TTC549 (cell line): ENCODE measurements at regions not wholly inside any gene's neighbourhood (a gene's known extent, or its start where the extent isn't known, plus 50 kb on each side); places are given as distances from the start of the nearest gene placed in this dataset.

Source experiments
- FAIRE-seq: peaks from 2 replicates; lab custom pipeline; 2012; peaks lifted over from hg19 to GRCh38; lab: Jason Lieb, UNC

- no peak for FAIRE-seq
Measured at GRCh38 chr2:78845664-78846185, 179.8 kb upstream of the REG3G start.

DNA sequence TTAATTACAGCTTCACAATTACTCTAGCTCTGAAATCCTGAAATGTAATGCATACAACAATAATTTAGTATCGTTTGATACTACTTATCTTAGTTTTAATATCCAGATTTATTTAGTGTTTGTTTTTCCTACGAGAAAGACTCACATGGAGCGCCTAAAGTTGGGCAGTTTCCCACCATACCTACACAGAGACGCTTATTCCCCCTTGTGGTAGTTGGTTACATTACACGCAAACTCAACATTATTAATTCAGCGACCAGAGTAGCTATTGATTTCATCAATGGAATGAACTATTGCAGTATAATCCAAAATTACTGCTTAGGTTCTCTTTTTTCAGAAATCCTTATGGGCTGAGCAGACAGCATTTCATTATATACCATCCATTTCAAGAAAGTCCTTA is 164.0 kb upstream of the REG3G start:
- FAIRE-seq, result no peak

DNA sequence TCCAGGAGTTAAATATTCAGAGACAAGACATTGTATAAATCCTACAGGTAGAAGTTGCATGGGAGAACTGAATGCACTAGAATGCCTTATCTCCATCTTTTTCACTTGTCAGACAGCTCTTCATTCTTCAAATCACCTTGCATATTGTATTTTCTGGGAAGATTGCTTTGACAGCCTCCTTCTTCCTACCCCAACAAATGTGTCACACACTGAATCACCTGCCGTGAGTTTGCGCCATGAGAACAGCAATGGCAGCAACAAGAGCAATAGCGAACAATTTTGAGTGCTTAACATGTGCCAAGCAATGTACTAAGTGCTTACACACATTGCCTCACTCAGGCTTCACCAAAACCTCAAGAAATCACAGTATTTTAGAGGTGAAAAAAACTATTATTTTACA is 161.3 kb upstream of the REG3G start:
- FAIRE-seq, result no peak

DNA sequence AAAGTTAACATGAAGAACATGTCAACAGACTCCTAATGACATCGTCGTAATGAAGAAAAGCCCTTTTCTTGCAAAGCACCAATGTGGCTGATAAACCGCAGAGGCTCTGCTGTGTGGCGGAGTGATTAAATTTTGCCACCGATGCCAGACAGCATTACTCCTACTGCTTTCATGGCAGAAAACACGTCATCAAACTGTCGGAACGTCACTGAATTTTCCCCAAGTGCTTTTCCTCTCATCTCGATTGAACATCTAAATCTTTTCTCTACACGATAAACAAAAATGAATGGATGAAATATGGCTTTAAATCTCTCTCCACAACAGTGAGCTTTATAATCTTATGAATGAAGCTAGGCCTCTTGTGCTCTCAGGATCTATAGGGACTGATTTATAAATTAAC is 159.8 kb upstream of the REG3G start:
- no peak for FAIRE-seq

DNA sequence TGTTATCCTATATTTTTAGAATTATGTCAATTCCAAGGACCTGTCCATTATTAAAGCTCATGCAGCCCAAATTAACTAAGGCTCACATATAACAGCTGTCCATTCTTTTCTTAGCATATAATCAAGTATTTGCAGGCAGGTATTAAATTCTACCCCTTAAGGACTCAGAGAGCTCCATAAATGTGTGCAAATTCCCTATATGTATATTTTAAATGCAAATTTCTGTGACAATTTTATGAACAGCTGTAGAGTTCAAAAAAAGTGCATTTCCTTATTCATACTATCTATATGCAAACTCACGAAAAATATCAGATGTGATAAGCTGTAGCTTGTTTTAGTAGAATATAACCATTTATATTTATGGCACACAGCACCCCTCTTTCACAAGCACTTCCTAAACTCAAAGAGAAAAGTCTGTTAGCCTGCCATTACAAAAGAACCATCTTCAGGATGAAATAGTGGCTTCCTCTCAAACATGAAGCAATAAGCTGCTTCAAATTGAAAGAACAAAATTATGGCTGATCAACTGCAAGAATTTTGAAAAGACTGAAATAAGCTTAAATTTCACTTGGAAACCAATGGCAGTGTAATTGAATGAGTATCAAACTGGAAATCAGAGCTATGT is 155.0 kb upstream of the REG3G start:
- FAIRE-seq, result no peak

DNA sequence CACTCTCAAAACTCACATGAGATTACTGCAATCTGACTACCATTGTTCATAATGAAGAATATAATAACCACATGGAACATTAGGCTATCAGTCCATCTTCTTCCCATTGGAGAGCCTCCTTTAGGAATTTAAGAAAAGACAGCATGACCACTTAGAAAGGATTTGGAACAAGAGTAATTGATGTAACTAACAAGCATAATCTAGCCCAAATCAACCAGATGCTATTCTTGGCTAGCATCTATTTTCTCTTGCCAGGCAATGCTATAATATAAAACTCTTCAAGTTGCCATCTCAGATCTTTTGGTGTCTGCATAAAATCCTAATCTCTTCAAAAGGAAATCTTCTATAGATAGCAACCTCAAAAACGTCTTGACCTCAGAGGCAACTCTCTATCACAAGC is 152.0 kb upstream of the REG3G start:
- FAIRE-seq, result no peak

- FAIRE-seq, result no peak
Measured at GRCh38 chr2:78876316-78876688, 149.2 kb upstream of the REG3G start.

DNA sequence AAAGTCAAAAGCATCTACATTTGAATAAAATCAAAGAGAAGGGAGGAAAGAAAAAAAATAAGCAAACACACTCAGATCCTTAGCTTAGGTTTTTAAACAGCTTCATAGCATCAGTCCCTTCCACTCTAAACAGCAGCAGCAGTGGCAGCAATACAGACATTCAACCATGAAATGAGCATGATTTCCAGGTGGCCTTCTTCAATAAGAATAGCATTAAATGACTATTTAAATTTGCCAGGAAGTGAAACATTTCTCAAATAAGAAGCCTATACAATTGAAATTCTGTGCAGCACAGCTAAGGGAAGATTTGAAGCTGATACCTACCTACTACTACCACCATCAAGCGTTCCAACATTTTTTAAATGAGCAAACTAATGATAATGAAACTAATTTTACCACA is 138.1 kb upstream of the REG3G start:
- FAIRE-seq, result no peak

GRCh38 chr2:78890935-78891334 is 134.6 kb upstream of the REG3G start:
- no peak for FAIRE-seq

DNA sequence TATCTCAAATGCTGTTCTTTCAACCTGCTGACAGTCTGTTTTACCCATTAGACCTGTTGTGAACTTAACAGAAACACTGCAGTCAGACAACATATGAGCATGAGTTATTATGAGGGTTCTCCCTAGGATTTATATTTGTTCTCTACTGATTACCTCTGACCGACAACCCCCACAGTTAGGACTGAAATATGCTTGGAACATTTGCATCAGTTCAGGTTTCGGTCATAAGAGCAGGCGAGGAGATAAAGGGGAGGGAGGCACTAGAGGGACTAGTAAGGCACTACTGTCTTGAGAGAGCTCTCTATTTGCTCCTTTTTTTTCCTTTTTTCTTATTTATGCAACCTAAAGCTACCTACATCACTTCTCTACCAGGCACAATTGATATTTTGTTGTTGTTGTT is 133.2 kb upstream of the REG3G start:
- FAIRE-seq, result no peak

- no peak for FAIRE-seq
Measured at GRCh38 chr2:78895022-78895421, 130.5 kb upstream of the REG3G start.

DNA sequence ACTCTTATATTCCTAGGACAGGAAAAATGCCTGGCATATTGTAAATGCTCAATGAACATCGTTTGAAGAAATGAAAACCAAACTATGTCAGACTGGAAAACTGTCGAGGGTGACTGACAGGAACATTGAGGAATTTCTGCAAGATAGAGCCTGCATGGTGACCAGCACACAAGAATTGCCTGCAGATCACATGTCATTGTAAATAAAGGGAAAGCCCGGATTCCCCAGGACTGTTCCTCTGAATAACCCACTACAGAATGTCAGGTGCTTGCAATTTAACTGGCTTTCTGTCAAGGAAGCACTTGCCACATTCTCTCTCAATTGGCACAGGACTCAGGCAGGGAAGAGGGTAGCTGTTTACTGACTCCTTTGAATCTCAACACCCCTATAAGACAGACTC is 129.0 kb upstream of the REG3G start:
- no peak for FAIRE-seq

GRCh38 chr2:78907089-78907488 is 118.4 kb upstream of the REG3G start:
- no peak for FAIRE-seq

- no peak for FAIRE-seq
Measured at GRCh38 chr2:78908973-78909372, 116.5 kb upstream of the REG3G start.

DNA sequence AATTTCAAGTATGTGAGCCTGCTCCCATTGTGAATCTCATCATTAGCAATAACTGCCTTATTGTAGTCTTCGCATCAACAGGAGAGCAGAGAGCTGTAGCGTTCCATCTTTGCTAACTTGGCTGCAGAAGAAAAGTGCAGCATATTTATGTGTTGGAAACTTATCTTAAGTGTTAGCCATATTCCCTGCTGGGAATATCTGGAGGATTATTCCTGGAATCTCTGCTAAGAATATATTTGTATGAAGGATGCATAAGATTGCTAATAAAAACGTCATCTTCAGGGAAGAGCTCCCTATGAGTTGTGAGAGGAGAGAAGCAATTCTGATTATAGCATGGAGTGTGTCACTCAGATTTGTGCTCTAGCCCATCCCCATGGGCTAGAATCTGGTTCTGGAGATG is 115.1 kb upstream of the REG3G start:
- FAIRE-seq, result no peak

DNA sequence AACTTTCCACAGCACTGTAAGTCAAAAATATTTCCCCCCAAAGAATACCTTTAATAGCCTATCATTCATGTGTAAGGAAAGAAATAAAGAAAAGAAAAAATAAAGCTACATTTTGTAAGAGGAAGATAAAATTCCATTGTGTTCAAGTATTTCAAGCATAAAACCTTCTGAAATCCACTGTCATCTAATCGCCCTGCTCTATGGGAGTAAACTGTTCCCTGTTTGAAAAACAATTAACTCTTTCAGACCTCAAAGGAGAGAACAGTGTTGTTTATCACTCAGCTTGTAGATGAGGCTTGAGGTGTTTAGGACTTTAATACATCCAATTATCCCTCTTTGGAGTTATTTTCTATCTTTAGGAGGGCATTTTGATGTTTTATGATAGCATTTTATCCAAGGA is 112.2 kb upstream of the REG3G start:
- no peak for FAIRE-seq

DNA sequence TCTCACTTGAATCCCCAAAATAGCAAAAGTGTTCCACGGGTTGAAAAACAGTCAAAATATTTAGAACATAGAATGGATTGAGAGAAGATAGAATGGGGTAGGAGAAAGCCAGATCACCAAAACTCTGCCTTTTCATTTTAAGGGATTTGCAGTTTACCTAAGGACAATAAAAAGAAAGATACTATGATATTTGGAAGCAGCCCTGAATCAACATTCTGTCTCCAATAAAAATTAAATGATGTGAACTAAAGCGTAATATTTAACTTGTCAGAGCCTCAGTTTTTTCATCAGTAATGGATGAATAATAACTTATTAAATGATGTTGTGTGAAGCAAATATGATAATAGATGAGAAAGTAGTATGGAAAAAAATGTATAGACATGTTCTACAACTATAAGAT is 100.2 kb upstream of the REG3G start:
- no peak for FAIRE-seq

DNA sequence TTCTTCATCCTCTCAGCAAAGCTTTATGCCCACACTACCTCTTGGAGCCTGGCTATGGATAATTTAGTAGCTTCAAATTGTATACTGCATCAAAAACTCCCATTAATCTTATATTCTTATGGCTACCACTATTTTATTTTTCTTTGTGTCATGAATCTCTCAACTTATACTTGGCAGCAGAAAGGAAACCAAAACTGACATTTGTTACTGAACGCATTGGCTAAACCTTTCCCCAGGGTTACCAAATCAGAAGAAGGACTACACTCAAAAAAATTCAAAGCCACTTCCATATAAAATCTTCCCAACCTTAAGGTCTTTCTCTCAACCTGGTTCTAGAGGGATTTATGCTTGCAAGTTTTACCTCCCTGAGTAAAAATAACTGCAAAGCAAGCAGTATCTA is 97.0 kb upstream of the REG3G start:
- FAIRE-seq, result no peak

DNA sequence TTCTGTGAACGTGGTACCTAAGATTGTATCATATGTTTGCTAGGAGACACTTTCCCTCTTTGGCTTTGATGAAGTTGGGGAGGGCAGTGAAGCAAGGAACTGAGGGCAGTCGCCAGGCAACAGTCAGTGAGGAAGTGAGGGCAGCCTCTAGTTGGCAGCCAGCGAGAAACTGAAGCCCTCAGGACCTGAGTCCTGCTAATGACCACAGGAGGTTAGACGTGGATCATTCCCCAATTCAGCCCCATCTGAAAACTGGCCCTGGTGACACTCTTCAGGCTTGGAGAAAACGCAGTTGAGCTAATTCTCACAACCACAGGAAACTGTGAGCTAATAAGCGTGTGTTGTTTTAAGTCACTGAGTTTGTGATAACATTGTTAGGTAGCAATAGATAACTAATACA is 84.5 kb upstream of the REG3G start:
- FAIRE-seq, result no peak

- no peak for FAIRE-seq
Measured at GRCh38 chr2:78941751-78942150, 83.8 kb upstream of the REG3G start.

GRCh38 chr2:78963881-78964280 is 61.6 kb upstream of the REG3G start:
- no peak for FAIRE-seq

- no peak for FAIRE-seq
Measured at GRCh38 chr2:78967294-78967693, 58.2 kb upstream of the REG3G start.

DNA sequence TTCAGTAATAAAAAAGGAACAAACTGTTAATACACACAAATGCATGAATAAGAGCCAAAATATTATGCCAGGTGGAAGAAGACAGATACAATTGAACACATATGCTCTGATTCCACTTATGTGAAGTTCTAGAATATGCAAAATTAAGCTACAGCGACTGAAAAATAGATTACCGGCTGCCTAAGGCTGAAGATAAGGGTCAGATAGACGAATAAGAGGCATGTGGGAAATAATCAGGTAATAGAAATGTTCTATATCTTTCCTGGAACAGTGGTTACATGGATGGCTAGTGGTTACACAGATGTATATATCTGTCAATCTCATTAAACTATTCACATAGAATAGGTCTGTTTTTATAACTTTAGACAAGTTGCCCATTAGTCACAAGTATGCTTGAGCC is 51.9 kb upstream of the REG3G start:
- FAIRE-seq, result no peak
